KMS-11 (cell line): ENCODE measurements at regions not wholly inside any gene's neighbourhood (a gene's known extent, or its start where the extent isn't known, plus 50 kb on each side); places are given as distances from the start of the nearest gene placed in this dataset.

Source experiments
- H2AFZ ChIP-seq: fragments of 200-600 bp; sonication (generic); 2 replicates; pipeline ENCODE4 v1.6.1; 2016; ENCODE audit warnings: antibody characterized with exemption, mixed run types, low read depth
- H3K27ac ChIP-seq: fragments of 200-600 bp; sonication (generic); 2 replicates; pipeline ENCODE4 v1.6.1; 2016; ENCODE audit warnings: mild to moderate bottlenecking, mixed run types
- H3K27me3 ChIP-seq: fragments of 200-600 bp; sonication (generic); 2 replicates; pipeline ENCODE4 v1.6.1; 2017; ENCODE audit warnings: mild to moderate bottlenecking, low read depth, mixed run types, moderate library complexity; ENCODE audit not compliant: insufficient read depth
- H3K36me3 ChIP-seq: fragments of 200-600 bp; sonication (generic); 2 replicates; pipeline ENCODE4 v1.6.1; 2017; ENCODE audit warnings: mild to moderate bottlenecking, mixed run types; ENCODE audit not compliant: insufficient read depth
- H3K4me1 ChIP-seq: fragments of 200-600 bp; sonication (generic); 2 replicates; pipeline ENCODE4 v1.6.1; 2016; ENCODE audit warnings: mild to moderate bottlenecking, low read depth, mixed run types; ENCODE audit not compliant: poor library complexity, severe bottlenecking
- H3K4me2 ChIP-seq: fragments of 200-600 bp; sonication (generic); 2 replicates; pipeline ENCODE4 v1.7.0; 2016; ENCODE audit warnings: mild to moderate bottlenecking, mixed run types
- H3K4me3 ChIP-seq: fragments of 200-600 bp; sonication (generic); IDR thresholded peaks from 2 replicates; pipeline ENCODE4 v1.6.1; 2017; ENCODE audit warnings: low read depth, low read length, mixed read lengths; ENCODE audit not compliant: insufficient read depth
- H3K79me2 ChIP-seq: fragments of 200-600 bp; sonication (generic); 2 replicates; pipeline ENCODE4 v1.6.1; 2016; ENCODE audit warnings: low read depth, mixed run types; ENCODE audit not compliant: insufficient read depth
- H3K9ac ChIP-seq: fragments of 200-600 bp; sonication (generic); 2 replicates; pipeline ENCODE4 v1.6.1; 2016; ENCODE audit warnings: mild to moderate bottlenecking, mixed run types
- H4K20me1 ChIP-seq: fragments of 200-600 bp; sonication (generic); 2 replicates; pipeline ENCODE4 v1.6.1; 2016; ENCODE audit warnings: mild to moderate bottlenecking, mixed run types; ENCODE audit not compliant: insufficient read depth
- CTCF ChIP-seq: fragments of 200-600 bp; sonication (generic); conservative IDR thresholded peaks from 2 replicates; pipeline ENCODE4 v1.6.1; 2017; ENCODE audit warnings: low read depth, mild to moderate bottlenecking, antibody characterized with exemption, low read length, moderate library complexity, mixed read lengths

GRCh38 chr2:240296476-240297255, 138.8 kb upstream of the GPC1 start:
- Histone ChIP-seq H3K36me3 (no peaks in the 10 kb centered on the region), H4K20me1 (no peaks in the 10 kb centered on the region), H3K9ac (no peak overlapping the region), H3K4me1 (no peaks in the 10 kb centered on the region), H3K27me3 (peaks cover 12% of the 10 kb centered on the region; the same call in 1 of the 2 replicates), H3K4me2 (no peak overlapping the region), H3K27ac (no peak overlapping the region), H3K4me3 (no peak overlapping the region), H3K79me2 (no peaks in the 10 kb centered on the region), H2AFZ (no peak overlapping the region)
- TF ChIP-seq CTCF = no peak

GRCh38 chr2:240297256-240298116, 138.0 kb upstream of the GPC1 start:
- Histone ChIP-seq H3K27me3 (peaks cover 12% of the 10 kb centered on the region; the same call in 1 of the 2 replicates), H3K27ac (no peak overlapping the region), H3K9ac (no peak overlapping the region), H3K4me3 (no peak overlapping the region), H4K20me1 (no peaks in the 10 kb centered on the region), H3K36me3 (no peaks in the 10 kb centered on the region), H3K79me2 (no peaks in the 10 kb centered on the region), H2AFZ (no peak overlapping the region), H3K4me1 (no peaks in the 10 kb centered on the region), H3K4me2 (no peak overlapping the region)
- TF ChIP-seq CTCF = no peak

GRCh38 chr2:240298117-240298790, 137.2 kb upstream of the GPC1 start:
- Histone ChIP-seq H3K4me1 (no peaks in the 10 kb centered on the region), H4K20me1 (no peaks in the 10 kb centered on the region), H3K4me3 (no peak overlapping the region), H3K27ac (no peak overlapping the region), H3K4me2 (no peak overlapping the region), H3K79me2 (no peaks in the 10 kb centered on the region), H3K27me3 (peaks cover 12% of the 10 kb centered on the region; the same call in 1 of the 2 replicates), H3K9ac (no peak overlapping the region), H3K36me3 (no peaks in the 10 kb centered on the region), H2AFZ (no peak overlapping the region)
- TF ChIP-seq CTCF = no peak

- TF ChIP-seq CTCF = no peak
- Histone ChIP-seq H4K20me1 (no peaks in the 10 kb centered on the region), H3K4me1 (no peaks in the 10 kb centered on the region), H3K27me3 (peaks cover 12% of the 10 kb centered on the region; the same call in 1 of the 2 replicates), H2AFZ (no peak overlapping the region), H3K4me3 (no peak overlapping the region), H3K27ac (no peak overlapping the region), H3K79me2 (no peaks in the 10 kb centered on the region), H3K4me2 (no peak overlapping the region), H3K9ac (no peak overlapping the region), H3K36me3 (no peaks in the 10 kb centered on the region)
Observed at GRCh38 chr2:240298803-240299709, 136.4 kb upstream of the GPC1 start.
